ENCODE measurements at regions not wholly inside any gene's neighbourhood (a gene's known extent, or its start where the extent isn't known, plus 50 kb on each side); places are given as distances from the start of the nearest gene placed in this dataset.
"Not testable (repeated sequence)": the region's sequence is repeated elsewhere in the genome, so short reads cannot be mapped to it uniquely, and the experiment has no call there.

- DNase-seq (ENCODE audit: low read depth in 2 of 2): no peak
Observed at GRCh38 chr5:10130881-10131280, 118.8 kb downstream of the ATPSCKMT start.

- DNase-seq (ENCODE audit: low read depth in 2 of 2): no peak
Observed at GRCh38 chr5:10126900-10127299, 122.8 kb downstream of the ATPSCKMT start.

GRCh38 chr5:10125116-10125515 is 124.6 kb downstream of the ATPSCKMT start:
- DNase-seq (ENCODE audit: low read depth in 2 of 2): no peak

- DNase-seq (ENCODE audit: low read depth in 2 of 2): no peak
Observed at GRCh38 chr5:10124287-10124686, 125.4 kb downstream of the ATPSCKMT start.

- no peak for DNase-seq (ENCODE audit: low read depth in 2 of 2)
Observed at GRCh38 chr5:10123254-10123989, 126.3 kb downstream of the ATPSCKMT start.

- no peak for DNase-seq (ENCODE audit: low read depth in 2 of 2)
Observed at GRCh38 chr5:10122076-10122726, 127.5 kb downstream of the ATPSCKMT start.

- DNase-seq (ENCODE audit: low read depth in 2 of 2): no peak
Observed at GRCh38 chr5:10120934-10121333, 128.8 kb downstream of the ATPSCKMT start.

GRCh38 chr5:10118150-10118549 is 131.5 kb downstream of the ATPSCKMT start:
- DNase-seq (ENCODE audit: low read depth in 2 of 2): no peak

- DNase-seq (ENCODE audit: low read depth in 2 of 2): no peak
Observed at GRCh38 chr5:10116594-10116993, 133.1 kb downstream of the ATPSCKMT start.

- DNase-seq (ENCODE audit: low read depth in 2 of 2): no peak
Observed at GRCh38 chr5:10115669-10116068, 134.0 kb downstream of the ATPSCKMT start.

GRCh38 chr5:10111571-10111970 is 138.1 kb downstream of the ATPSCKMT start:
- no peak for DNase-seq (ENCODE audit: low read depth in 2 of 2)

GRCh38 chr5:10110228-10110627 is 139.5 kb downstream of the ATPSCKMT start:
- no peak for DNase-seq (ENCODE audit: low read depth in 2 of 2)

- no peak for DNase-seq (ENCODE audit: low read depth in 2 of 2)
Observed at GRCh38 chr5:10109299-10109698, 140.4 kb downstream of the ATPSCKMT start.

GRCh38 chr5:10106806-10107205 is 142.9 kb downstream of the ATPSCKMT start:
- DNase-seq (ENCODE audit: low read depth in 2 of 2): no peak

GRCh38 chr5:10106285-10106684 is 143.4 kb downstream of the ATPSCKMT start:
- DNase-seq (ENCODE audit: low read depth in 2 of 2): no peak

GRCh38 chr5:10102706-10103497 is 146.8 kb downstream of the ATPSCKMT start:
- DNase-seq (ENCODE audit: low read depth in 2 of 2): no peak

- DNase-seq (ENCODE audit: low read depth in 2 of 2): not testable (repeated sequence)
Observed at GRCh38 chr5:10102235-10102634, 147.5 kb downstream of the ATPSCKMT start.

GRCh38 chr5:10099548-10099947 is 150.1 kb downstream of the ATPSCKMT start:
- no peak for DNase-seq (ENCODE audit: low read depth in 2 of 2)

GRCh38 chr5:10091701-10092100 is 158.0 kb downstream of the ATPSCKMT start:
- no peak for DNase-seq (ENCODE audit: low read depth in 2 of 2)

- DNase-seq (ENCODE audit: low read depth in 2 of 2): no peak
Observed at GRCh38 chr5:10090074-10090473, 159.6 kb downstream of the ATPSCKMT start.

GRCh38 chr5:10085185-10085584 is 164.5 kb downstream of the ATPSCKMT start:
- no peak for DNase-seq (ENCODE audit: low read depth in 2 of 2)

- no peak for DNase-seq (ENCODE audit: low read depth in 2 of 2)
Observed at GRCh38 chr5:10081584-10081983, 168.1 kb downstream of the ATPSCKMT start.
